Stimulated activated CD8-positive, alpha-beta memory T cell treated with anti-CD3 and anti-CD28 coated beads, Interleukin-2, amount 100 ng/mL, for 1 hour (primary cell): ENCODE measurements at regions not wholly inside any gene's neighbourhood (a gene's known extent, or its start where the extent isn't known, plus 50 kb on each side); places are given as distances from the start of the nearest gene placed in this dataset.
"Not testable (repeated sequence)": the region's sequence is repeated elsewhere in the genome, so short reads cannot be mapped to it uniquely, and the experiment has no call there.

Experiments used
- DNase-seq, 2 donors: peaks; one replicate each; pipeline ENCODE4 v3.0.0-alpha.2; 2020; ENCODE audit warnings: low read depth in 2 of 2

- DNase-seq: no peak
Observed at GRCh38 chr5:167096816-167097215, 1194.6 kb upstream of the WWC1 start.

GRCh38 chr5:167104351-167104750, 1187.1 kb upstream of the WWC1 start:
- no peak for DNase-seq

- DNase-seq: no peak
Observed at GRCh38 chr5:167105941-167106340, 1185.5 kb upstream of the WWC1 start.

- DNase-seq: no peak
Observed at GRCh38 chr5:167107684-167108083, 1183.8 kb upstream of the WWC1 start.

GRCh38 chr5:167108266-167108665, 1183.2 kb upstream of the WWC1 start:
- DNase-seq: not testable (repeated sequence)

GRCh38 chr5:167112556-167112955, 1178.9 kb upstream of the WWC1 start:
- DNase-seq: no peak

GRCh38 chr5:167122267-167122666, 1169.2 kb upstream of the WWC1 start:
- DNase-seq: no peak

- no peak for DNase-seq
Observed at GRCh38 chr5:167123126-167123525, 1168.3 kb upstream of the WWC1 start.

- no peak for DNase-seq
Observed at GRCh38 chr5:167128581-167128980, 1162.9 kb upstream of the WWC1 start.

- no peak for DNase-seq
Observed at GRCh38 chr5:167140548-167141291, 1150.7 kb upstream of the WWC1 start.

GRCh38 chr5:167143716-167144115, 1147.7 kb upstream of the WWC1 start:
- DNase-seq: no peak

- no peak for DNase-seq
Observed at GRCh38 chr5:167145841-167146240, 1145.6 kb upstream of the WWC1 start.

GRCh38 chr5:167147879-167148278, 1143.6 kb upstream of the WWC1 start:
- no peak for DNase-seq

GRCh38 chr5:167150661-167151060, 1140.8 kb upstream of the WWC1 start:
- DNase-seq: no peak

GRCh38 chr5:167152561-167152960, 1138.9 kb upstream of the WWC1 start:
- DNase-seq: no peak

GRCh38 chr5:167155387-167156005, 1135.9 kb upstream of the WWC1 start:
- no peak for DNase-seq

- DNase-seq: no peak
Observed at GRCh38 chr5:167156446-167156845, 1135.0 kb upstream of the WWC1 start.

- no peak for DNase-seq
Observed at GRCh38 chr5:167158588-167158987, 1132.9 kb upstream of the WWC1 start.

GRCh38 chr5:167160388-167160787, 1131.1 kb upstream of the WWC1 start:
- no peak for DNase-seq

- no peak for DNase-seq
Observed at GRCh38 chr5:167166696-167167095, 1124.7 kb upstream of the WWC1 start.

GRCh38 chr5:167167191-167167795, 1124.2 kb upstream of the WWC1 start:
- DNase-seq: no peak

- no peak for DNase-seq
Observed at GRCh38 chr5:167168971-167169370, 1122.5 kb upstream of the WWC1 start.

- DNase-seq: no peak
Observed at GRCh38 chr5:167171056-167171455, 1120.4 kb upstream of the WWC1 start.
